ENCODE measurements at regions not wholly inside any gene's neighbourhood (a gene's known extent, or its start where the extent isn't known, plus 50 kb on each side); places are given as distances from the start of the nearest gene placed in this dataset.
"Not testable (repeated sequence)": the region's sequence is repeated elsewhere in the genome, so short reads cannot be mapped to it uniquely, and the experiment has no call there.

GRCh38 chr3:166975796-166976195 is 404.3 kb downstream of the ZBBX start:
- not testable (repeated sequence) for DNase-seq (ENCODE audit: low read depth); H3K27me3 ChIP-seq (replicated peaks; ENCODE audit: control insufficient read depth, insufficient read depth, low read length); H3K9ac ChIP-seq (ENCODE audit: low read length); H3K4me1 ChIP-seq (ENCODE audit: control insufficient read depth, insufficient read depth, low read length); H3K36me3 ChIP-seq (ENCODE audit: control insufficient read depth, insufficient read depth, low read length, severe bottlenecking); H3K4me3 ChIP-seq (ENCODE audit: low read length); H3K9me3 ChIP-seq (ENCODE audit: control insufficient read depth, low read length)

DNA sequence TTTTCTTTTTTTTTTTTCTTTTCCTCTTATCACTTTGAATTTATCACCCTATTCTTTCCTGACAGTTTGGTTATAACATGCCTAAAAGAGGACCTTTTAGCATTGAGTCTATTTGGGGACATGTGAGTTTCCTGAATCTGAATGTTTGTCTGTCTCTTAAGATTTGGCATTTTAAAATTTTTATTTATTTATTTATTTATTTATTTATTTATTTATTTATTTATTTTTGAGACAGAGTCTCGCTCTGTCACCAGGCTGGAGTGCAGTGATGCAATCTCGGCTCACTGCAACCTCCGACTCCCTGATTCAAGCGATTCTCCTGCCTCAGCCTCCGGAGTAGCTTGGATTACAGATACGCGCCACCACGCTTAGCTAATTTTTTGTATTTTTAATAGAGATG is 412.4 kb downstream of the ZBBX start:
- not testable (repeated sequence) for H3K9ac ChIP-seq (ENCODE audit: low read length); H3K4me3 ChIP-seq (ENCODE audit: low read length); H3K4me1 ChIP-seq (ENCODE audit: control insufficient read depth, insufficient read depth, low read length); DNase-seq (ENCODE audit: low read depth); H3K36me3 ChIP-seq (ENCODE audit: control insufficient read depth, insufficient read depth, low read length, severe bottlenecking); H3K27me3 ChIP-seq (replicated peaks; ENCODE audit: control insufficient read depth, insufficient read depth, low read length)
- peaks cover 17% of the 10 kb centered on the region for H3K9me3 ChIP-seq (ENCODE audit: control insufficient read depth, low read length)

DNA sequence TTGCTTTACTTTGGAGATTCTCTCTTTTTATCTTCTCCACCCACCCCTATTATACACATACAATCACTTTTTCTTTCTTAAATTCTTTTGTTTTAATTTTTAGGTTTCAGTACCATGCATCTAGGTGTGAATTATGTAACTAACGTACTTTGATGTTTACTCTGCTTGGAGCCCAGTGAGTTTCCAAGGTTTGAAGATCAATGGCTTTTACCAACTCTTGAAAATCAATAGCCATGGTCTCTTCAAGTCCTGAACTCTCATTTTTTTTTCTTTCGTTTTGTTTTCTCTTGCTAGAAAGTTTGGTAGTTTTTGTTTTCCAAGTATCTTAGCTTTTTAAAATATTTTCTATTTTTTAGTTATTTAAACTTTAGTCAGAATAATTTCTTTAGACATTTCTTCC is 417.2 kb downstream of the ZBBX start:
- H3K4me1 ChIP-seq (ENCODE audit: control insufficient read depth, insufficient read depth, low read length) = no peaks in the 10 kb centered on the region
- H3K9me3 ChIP-seq (ENCODE audit: control insufficient read depth, low read length) = peaks cover 17% of the 10 kb centered on the region
- no peaks in the 10 kb centered on the region for H3K36me3 ChIP-seq (ENCODE audit: control insufficient read depth, insufficient read depth, low read length, severe bottlenecking)
- H3K9ac ChIP-seq (ENCODE audit: low read length) = no peak overlapping the region
- no peak overlapping the region for H3K4me3 ChIP-seq (ENCODE audit: low read length)
- no peaks in the 10 kb centered on the region for H3K27me3 ChIP-seq (replicated peaks; ENCODE audit: control insufficient read depth, insufficient read depth, low read length)
- no peak for DNase-seq (ENCODE audit: low read depth)

- Histone ChIP-seq H3K36me3 (ENCODE audit: control insufficient read depth, insufficient read depth, low read length, severe bottlenecking) (no peaks in the 10 kb centered on the region), H3K27me3 (replicated peaks; ENCODE audit: control insufficient read depth, insufficient read depth, low read length) (no peaks in the 10 kb centered on the region), H3K4me3 (ENCODE audit: low read length) (no peak overlapping the region), H3K4me1 (ENCODE audit: control insufficient read depth, insufficient read depth, low read length) (no peaks in the 10 kb centered on the region), H3K9me3 (ENCODE audit: control insufficient read depth, low read length) (no peaks in the 10 kb centered on the region), H3K9ac (ENCODE audit: low read length) (no peak overlapping the region)
- no peak for DNase-seq (ENCODE audit: low read depth)
These were observed 423.0 kb downstream of the ZBBX start for GRCh38 chr3:166957121-166957520.

DNA sequence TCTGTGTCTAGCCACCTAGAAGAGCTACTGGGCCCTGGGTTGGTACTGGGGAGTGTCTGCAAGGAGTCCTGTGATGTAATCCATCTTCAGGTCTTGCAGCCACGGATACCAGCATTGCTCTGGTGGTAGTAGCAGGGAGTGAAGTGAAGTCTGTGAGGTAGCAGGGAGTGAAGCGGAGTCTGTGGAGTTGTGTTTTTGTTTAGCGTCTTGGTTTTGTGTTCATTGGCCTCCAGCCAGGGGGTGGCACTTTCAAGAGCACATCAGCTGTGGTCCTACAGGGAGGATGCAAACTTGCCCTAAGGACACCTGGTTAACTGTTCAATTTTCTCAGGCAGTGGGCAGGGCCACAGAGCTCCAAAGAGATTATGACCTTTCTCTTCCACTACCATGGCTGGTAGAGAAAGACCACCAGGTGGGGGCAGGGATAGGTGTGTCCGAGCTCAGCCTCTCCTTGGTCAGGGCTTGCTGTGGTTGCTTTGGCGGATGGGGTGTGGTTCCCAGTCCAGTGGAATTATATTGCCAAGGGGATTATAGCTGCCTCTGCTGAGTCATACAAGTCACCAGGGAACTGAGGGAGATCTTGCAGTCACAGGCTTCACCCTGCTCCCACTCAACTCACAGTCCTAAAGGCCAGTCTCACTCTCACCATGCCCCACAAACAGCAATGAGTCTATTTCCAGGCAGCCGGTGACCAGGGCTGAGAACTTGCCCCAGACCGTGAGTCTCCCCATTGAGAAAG is 424.7 kb downstream of the ZBBX start:
- H3K9me3 ChIP-seq (ENCODE audit: control insufficient read depth, low read length) = no peaks in the 10 kb centered on the region
- no peaks in the 10 kb centered on the region for H3K4me1 ChIP-seq (ENCODE audit: control insufficient read depth, insufficient read depth, low read length)
- H3K4me3 ChIP-seq (ENCODE audit: low read length) = no peak overlapping the region
- H3K36me3 ChIP-seq (ENCODE audit: control insufficient read depth, insufficient read depth, low read length, severe bottlenecking) = no peaks in the 10 kb centered on the region
- no peak for DNase-seq (ENCODE audit: low read depth)
- no peak overlapping the region for H3K9ac ChIP-seq (ENCODE audit: low read length)
- H3K27me3 ChIP-seq (replicated peaks; ENCODE audit: control insufficient read depth, insufficient read depth, low read length) = no peaks in the 10 kb centered on the region

DNA sequence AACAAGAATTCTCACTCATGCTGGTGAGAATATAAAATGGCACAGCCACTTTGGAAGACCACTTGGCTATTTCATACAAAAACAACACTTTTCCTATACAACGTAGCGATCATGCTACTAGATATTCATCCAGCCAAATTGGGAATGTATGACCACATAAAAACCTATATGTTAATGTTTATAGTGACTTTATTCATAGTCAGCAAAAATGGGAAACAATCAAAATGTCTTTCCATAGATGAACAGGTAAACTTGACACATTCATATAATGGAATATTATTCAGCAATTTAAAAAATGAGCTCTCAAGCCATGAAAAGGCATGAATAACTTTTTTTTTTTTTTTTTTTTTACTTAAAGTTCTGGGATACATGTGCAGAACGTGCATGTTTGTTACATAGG is 445.2 kb downstream of the ZBBX start:
- no peak overlapping the region for H3K9ac ChIP-seq (ENCODE audit: low read length)
- no peaks in the 10 kb centered on the region for H3K4me1 ChIP-seq (ENCODE audit: control insufficient read depth, insufficient read depth, low read length)
- no peak for DNase-seq (ENCODE audit: low read depth)
- H3K4me3 ChIP-seq (ENCODE audit: low read length) = no peak overlapping the region
- no peaks in the 10 kb centered on the region for H3K9me3 ChIP-seq (ENCODE audit: control insufficient read depth, low read length)
- no peaks in the 10 kb centered on the region for H3K27me3 ChIP-seq (replicated peaks; ENCODE audit: control insufficient read depth, insufficient read depth, low read length)
- no peaks in the 10 kb centered on the region for H3K36me3 ChIP-seq (ENCODE audit: control insufficient read depth, insufficient read depth, low read length, severe bottlenecking)

DNA sequence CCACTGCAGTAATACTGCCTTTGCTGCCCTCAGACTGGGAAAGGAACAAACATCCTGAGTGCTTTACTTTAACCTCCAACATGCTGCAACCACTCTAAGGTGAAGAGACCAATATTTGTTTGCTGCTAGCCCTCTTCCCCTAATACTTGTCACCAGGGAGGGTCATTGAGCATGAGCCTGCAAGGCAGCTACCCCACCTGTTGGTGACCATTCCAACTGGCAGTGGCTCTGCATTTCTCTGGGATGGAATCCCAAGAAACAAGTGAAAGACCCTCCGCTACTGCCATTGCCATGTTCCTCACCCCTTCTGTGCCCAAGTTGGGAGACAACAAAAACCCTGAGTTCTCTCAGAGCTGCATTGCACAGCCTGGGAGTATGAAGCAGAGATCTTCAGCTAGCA is 462.7 kb downstream of the ZBBX start:
- no peaks in the 10 kb centered on the region for H3K4me1 ChIP-seq (ENCODE audit: control insufficient read depth, insufficient read depth, low read length)
- DNase-seq (ENCODE audit: low read depth) = no peak
- H3K9me3 ChIP-seq (ENCODE audit: control insufficient read depth, low read length) = peaks cover 29% of the 10 kb centered on the region
- H3K4me3 ChIP-seq (ENCODE audit: low read length) = no peak overlapping the region
- no peak overlapping the region for H3K9ac ChIP-seq (ENCODE audit: low read length)
- H3K36me3 ChIP-seq (ENCODE audit: control insufficient read depth, insufficient read depth, low read length, severe bottlenecking) = no peaks in the 10 kb centered on the region
- H3K27me3 ChIP-seq (replicated peaks; ENCODE audit: control insufficient read depth, insufficient read depth, low read length) = no peaks in the 10 kb centered on the region

DNA sequence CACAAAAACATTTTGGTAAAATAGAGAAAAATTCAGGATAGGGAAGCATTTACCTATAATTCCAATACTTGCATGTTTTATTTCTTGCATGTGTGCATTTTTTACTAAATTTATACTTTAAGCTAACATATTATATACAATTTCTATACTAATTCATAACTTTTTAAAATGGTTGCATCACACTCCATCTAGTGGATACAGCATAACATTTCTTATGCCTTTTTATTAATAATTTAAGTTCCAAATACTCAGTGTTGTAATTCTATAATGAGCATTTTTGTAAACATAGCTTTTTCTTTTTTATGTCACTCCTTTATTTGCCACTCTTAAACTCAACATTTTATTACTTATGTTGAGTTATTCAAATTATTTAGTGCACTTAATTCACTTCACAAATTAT is 477.7 kb downstream of the ZBBX start:
- no peaks in the 10 kb centered on the region for H3K27me3 ChIP-seq (replicated peaks; ENCODE audit: control insufficient read depth, insufficient read depth, low read length)
- H3K36me3 ChIP-seq (ENCODE audit: control insufficient read depth, insufficient read depth, low read length, severe bottlenecking) = no peaks in the 10 kb centered on the region
- H3K9me3 ChIP-seq (ENCODE audit: control insufficient read depth, low read length) = no peaks in the 10 kb centered on the region
- DNase-seq (ENCODE audit: low read depth) = peak; percentile 13
- H3K4me3 ChIP-seq (ENCODE audit: low read length) = no peak overlapping the region
- no peak overlapping the region for H3K9ac ChIP-seq (ENCODE audit: low read length)
- no peaks in the 10 kb centered on the region for H3K4me1 ChIP-seq (ENCODE audit: control insufficient read depth, insufficient read depth, low read length)

GRCh38 chr3:166900866-166901577 is 479.1 kb downstream of the ZBBX start:
- H3K9me3 ChIP-seq (ENCODE audit: control insufficient read depth, low read length) = no peaks in the 10 kb centered on the region
- H3K4me1 ChIP-seq (ENCODE audit: control insufficient read depth, insufficient read depth, low read length) = no peaks in the 10 kb centered on the region
- H3K4me3 ChIP-seq (ENCODE audit: low read length) = no peak overlapping the region
- no peaks in the 10 kb centered on the region for H3K36me3 ChIP-seq (ENCODE audit: control insufficient read depth, insufficient read depth, low read length, severe bottlenecking)
- no peaks in the 10 kb centered on the region for H3K27me3 ChIP-seq (replicated peaks; ENCODE audit: control insufficient read depth, insufficient read depth, low read length)
- no peak for DNase-seq (ENCODE audit: low read depth)
- no peak overlapping the region for H3K9ac ChIP-seq (ENCODE audit: low read length)

GRCh38 chr3:166897811-166898210 is 482.3 kb downstream of the ZBBX start:
- Histone ChIP-seq H3K4me3 (ENCODE audit: low read length) (no peak overlapping the region), H3K36me3 (ENCODE audit: control insufficient read depth, insufficient read depth, low read length, severe bottlenecking) (no peaks in the 10 kb centered on the region), H3K9ac (ENCODE audit: low read length) (no peak overlapping the region), H3K9me3 (ENCODE audit: control insufficient read depth, low read length) (no peaks in the 10 kb centered on the region), H3K4me1 (ENCODE audit: control insufficient read depth, insufficient read depth, low read length) (no peaks in the 10 kb centered on the region), H3K27me3 (replicated peaks; ENCODE audit: control insufficient read depth, insufficient read depth, low read length) (no peaks in the 10 kb centered on the region)
- no peak for DNase-seq (ENCODE audit: low read depth)

DNA sequence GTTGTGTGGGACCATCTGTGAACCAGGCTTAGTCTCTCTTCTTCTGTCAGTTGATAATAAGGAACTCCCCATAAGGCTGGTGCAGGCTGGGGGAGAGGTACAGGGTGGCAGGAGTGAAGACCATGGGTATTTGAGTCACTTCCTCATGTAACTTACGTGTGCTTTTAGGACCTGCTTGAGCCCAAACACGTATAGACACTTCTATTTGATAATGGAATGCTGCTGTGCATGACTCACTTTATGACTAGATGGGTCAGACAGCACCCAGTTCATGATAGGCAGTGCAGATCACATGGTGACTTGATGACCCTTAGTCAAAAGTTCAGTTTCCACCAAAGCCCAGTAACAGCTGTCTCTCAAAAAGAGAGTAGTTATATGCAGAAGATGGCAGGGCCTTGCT is 490.9 kb downstream of the ZBBX start:
- no peak for DNase-seq (ENCODE audit: low read depth)
- H3K4me1 ChIP-seq (ENCODE audit: control insufficient read depth, insufficient read depth, low read length) = no peaks in the 10 kb centered on the region
- H3K9me3 ChIP-seq (ENCODE audit: control insufficient read depth, low read length) = no peaks in the 10 kb centered on the region
- no peak overlapping the region for H3K9ac ChIP-seq (ENCODE audit: low read length)
- no peaks in the 10 kb centered on the region for H3K27me3 ChIP-seq (replicated peaks; ENCODE audit: control insufficient read depth, insufficient read depth, low read length)
- no peak overlapping the region for H3K4me3 ChIP-seq (ENCODE audit: low read length)
- no peaks in the 10 kb centered on the region for H3K36me3 ChIP-seq (ENCODE audit: control insufficient read depth, insufficient read depth, low read length, severe bottlenecking)
